ENCODE measurements at regions not wholly inside any gene's neighbourhood (a gene's known extent, or its start where the extent isn't known, plus 50 kb on each side); places are given as distances from the start of the nearest gene placed in this dataset.

GRCh38 chr11:128201009-128201408 lies 386.3 kb downstream of the ETS1 start:
- Histone ChIP-seq H3K9me3 (no peaks in the 10 kb centered on the region), H3K4me1 (no peaks in the 10 kb centered on the region), H3K27ac (no peak overlapping the region), H3K4me3 (no peak overlapping the region), H3K36me3 (no peaks in the 10 kb centered on the region), H3K27me3 (no peaks in the 10 kb centered on the region)
- intact Hi-C loops (cut with DNase I) = no loop called here
- no peak for FAIRE-seq
- DNase-seq = no peak
- TF ChIP-seq CTCF (IDR thresholded peaks at IDR 0.05) = no peak
- WGBS, 2 donors = 73 to 79% methylated on average over 5 of the region's 5 CpGs
- no peak for ATAC-seq

- Histone ChIP-seq H3K36me3 (no peaks in the 10 kb centered on the region), H3K4me3 (no peak overlapping the region), H3K4me1 (no peaks in the 10 kb centered on the region), H3K9me3 (no peaks in the 10 kb centered on the region), H3K27me3 (no peaks in the 10 kb centered on the region), H3K27ac (no peak overlapping the region)
- intact Hi-C loops (cut with DNase I) = no loop called here
- ATAC-seq (no peak), FAIRE-seq (no peak), DNase-seq (no peak)
- no peak for TF ChIP-seq CTCF (IDR thresholded peaks at IDR 0.05)
- WGBS, 2 donors = 59 to 75% methylated on average over 4 of the region's 4 CpGs
These were observed 386.9 kb downstream of the ETS1 start for GRCh38 chr11:128200467-128200866.

GRCh38 chr11:128198216-128198772 lies 389.1 kb downstream of the ETS1 start:
- no peak overlapping the region for H3K4me3 ChIP-seq
- TF ChIP-seq CTCF (IDR thresholded peaks at IDR 0.05) = no peak
- no peaks in the 10 kb centered on the region for H3K27me3 ChIP-seq
- no peaks in the 10 kb centered on the region for H3K9me3 ChIP-seq
- no peaks in the 10 kb centered on the region for H3K36me3 ChIP-seq
- ATAC-seq = no peak
- intact Hi-C loops (cut with DNase I) = no loop called here
- no peak for FAIRE-seq
- H3K4me1 ChIP-seq = no peaks in the 10 kb centered on the region
- DNase-seq = no peak
- 62 to 82% methylated on average over 2 of the region's 2 CpGs for WGBS, 2 donors
- no peak overlapping the region for H3K27ac ChIP-seq

GRCh38 chr11:128196235-128196634 lies 391.1 kb downstream of the ETS1 start:
- Histone ChIP-seq H3K36me3 (no peaks in the 10 kb centered on the region), H3K4me3 (no peak overlapping the region), H3K27ac (no peak overlapping the region), H3K27me3 (no peaks in the 10 kb centered on the region), H3K4me1 (no peaks in the 10 kb centered on the region), H3K9me3 (no peaks in the 10 kb centered on the region)
- no peak for ATAC-seq
- no peak for TF ChIP-seq CTCF (IDR thresholded peaks at IDR 0.05)
- DNase-seq = no peak
- intact Hi-C loops (cut with DNase I) = no loop called here
- no peak for FAIRE-seq

- ATAC-seq = no peak
- Histone ChIP-seq H3K27ac (no peak overlapping the region), H3K4me1 (no peaks in the 10 kb centered on the region), H3K4me3 (no peak overlapping the region), H3K36me3 (no peaks in the 10 kb centered on the region), H3K27me3 (no peaks in the 10 kb centered on the region), H3K9me3 (no peaks in the 10 kb centered on the region)
- FAIRE-seq = no peak
- no peak for TF ChIP-seq CTCF (IDR thresholded peaks at IDR 0.05)
- no peak for DNase-seq
- 43 to 69% methylated on average over 1 of the region's 1 CpG for WGBS, 2 donors
- intact Hi-C loops (cut with DNase I) = no loop called here
These were observed 391.6 kb downstream of the ETS1 start for GRCh38 chr11:128195756-128196155.

Data from pancreas (tissue), 10 donors.